Left forelimb (tissue), 1 donor: ENCODE measurements at regions not wholly inside any gene's neighbourhood (a gene's known extent, or its start where the extent isn't known, plus 50 kb on each side); places are given as distances from the start of the nearest gene placed in this dataset.

Source experiments
- DNase-seq: peaks from one replicate; pipeline ENCODE4 v3.0.0-alpha.2; 2018; ENCODE audit warnings: low spot score

GRCh38 chr18:70386582-70386981 is 97.7 kb downstream of the SOCS6 start:
- DNase-seq, result no peak

GRCh38 chr18:70385474-70385873 is 96.6 kb downstream of the SOCS6 start:
- DNase-seq, result no peak

GRCh38 chr18:70384181-70384790 is 95.4 kb downstream of the SOCS6 start:
- DNase-seq, result no peak

GRCh38 chr18:70382992-70383717 is 94.3 kb downstream of the SOCS6 start:
- DNase-seq, result no peak

- DNase-seq, result no peak
These were observed 93.2 kb downstream of the SOCS6 start for GRCh38 chr18:70382017-70382416.

GRCh38 chr18:70380915-70381896 is 92.4 kb downstream of the SOCS6 start:
- no peak for DNase-seq
